Breast epithelium (tissue), 3 donors: ENCODE measurements at regions not wholly inside any gene's neighbourhood (a gene's known extent, or its start where the extent isn't known, plus 50 kb on each side); places are given as distances from the start of the nearest gene placed in this dataset.

Source experiments
- CTCF ChIP-seq, 3 donors: fragments of 450-650 bp; IDR thresholded peaks; one replicate each; pipeline ENCODE4 v1.5.1; 2016 to 2017; ENCODE audit warnings: antibody characterized with exemption in 3 of 3, mild to moderate bottlenecking in 3 of 3, moderate library complexity in 3 of 3
- POLR2AphosphoS5 ChIP-seq, 3 donors: sonication (generic); formaldehyde crosslinking; IDR thresholded peaks; one replicate each; pipeline ENCODE4 v1.6.1; 2017; ENCODE audit warnings: antibody characterized with exemption in 3 of 3

- TF ChIP-seq CTCF (IDR thresholded peaks at IDR 0.05) = no peak
- TF ChIP-seq POLR2AphosphoS5 (IDR thresholded peaks at IDR 0.05) = no peak
Observed at GRCh38 chr2:8234757-8235374, 447.0 kb upstream of the ID2 start.
